ENCODE measurements at regions not wholly inside any gene's neighbourhood (a gene's known extent, or its start where the extent isn't known, plus 50 kb on each side); places are given as distances from the start of the nearest gene placed in this dataset.

DNA sequence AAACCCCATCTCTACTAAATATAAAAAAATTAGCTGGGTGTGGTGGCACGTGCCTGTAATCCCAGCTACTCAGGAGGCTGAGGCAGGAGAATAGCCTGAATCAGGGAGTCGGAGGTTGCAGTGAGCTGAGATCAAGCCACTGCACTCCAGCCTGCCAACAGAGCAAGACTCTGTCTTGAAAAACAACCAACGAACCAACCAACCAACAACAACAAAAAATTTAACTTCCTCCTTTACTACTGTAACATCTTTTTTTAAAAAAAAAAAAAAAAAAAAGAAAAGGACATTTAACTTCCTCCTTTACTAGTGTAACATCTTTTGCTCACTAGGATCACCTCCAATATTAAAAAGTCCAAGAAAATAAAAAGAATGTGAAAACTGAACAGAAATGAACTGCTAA is 92.3 kb upstream of the TMEM168 start:
- intact Hi-C loops (cut with DNase I; ENCODE audit: low total_unique reads) = no loop called here
- no peak for TF ChIP-seq CTCF (IDR thresholded peaks at IDR 0.05)
- TF ChIP-seq POLR2A (IDR thresholded peaks at IDR 0.05) = no peak

DNA sequence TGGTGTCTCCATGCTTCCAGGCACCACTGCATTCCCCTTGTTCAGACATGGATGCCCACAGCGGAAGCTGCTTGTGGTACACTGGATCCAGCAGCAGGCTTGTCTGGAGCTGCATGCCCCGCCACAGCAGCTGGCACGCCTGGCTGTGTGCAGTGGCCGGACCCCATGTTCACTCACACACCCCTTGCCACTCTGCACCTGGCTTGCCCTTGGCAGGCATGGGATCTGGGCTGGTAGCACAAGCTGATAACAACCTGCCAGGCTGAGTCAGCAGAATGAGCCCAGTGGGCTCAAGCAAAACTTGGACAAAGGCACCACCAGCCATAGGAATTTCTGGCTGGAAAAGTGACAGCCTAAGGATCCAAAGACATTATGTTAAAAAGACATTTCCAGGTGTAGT is 91.8 kb upstream of the TMEM168 start:
- TF ChIP-seq CTCF (IDR thresholded peaks at IDR 0.05) (no peak), POLR2A (IDR thresholded peaks at IDR 0.05) (no peak)
- intact Hi-C loops (cut with DNase I; ENCODE audit: low total_unique reads) = no loop called here
- no peak overlapping the region for H3K4me3 ChIP-seq

More for the DNA sequence above, 92.3 kb upstream of the TMEM168 start:
- Histone ChIP-seq H3K9me3 (no peaks in the 10 kb centered on the region), H3K27ac (no peak overlapping the region), H3K27me3 (no peaks in the 10 kb centered on the region), H3K36me3 (no peaks in the 10 kb centered on the region), H3K4me1 (peaks cover 0 to 8% of the 10 kb centered on the region in 2 donors), H3K4me3 (no peak overlapping the region)
- no peak for DNase-seq

DNA sequence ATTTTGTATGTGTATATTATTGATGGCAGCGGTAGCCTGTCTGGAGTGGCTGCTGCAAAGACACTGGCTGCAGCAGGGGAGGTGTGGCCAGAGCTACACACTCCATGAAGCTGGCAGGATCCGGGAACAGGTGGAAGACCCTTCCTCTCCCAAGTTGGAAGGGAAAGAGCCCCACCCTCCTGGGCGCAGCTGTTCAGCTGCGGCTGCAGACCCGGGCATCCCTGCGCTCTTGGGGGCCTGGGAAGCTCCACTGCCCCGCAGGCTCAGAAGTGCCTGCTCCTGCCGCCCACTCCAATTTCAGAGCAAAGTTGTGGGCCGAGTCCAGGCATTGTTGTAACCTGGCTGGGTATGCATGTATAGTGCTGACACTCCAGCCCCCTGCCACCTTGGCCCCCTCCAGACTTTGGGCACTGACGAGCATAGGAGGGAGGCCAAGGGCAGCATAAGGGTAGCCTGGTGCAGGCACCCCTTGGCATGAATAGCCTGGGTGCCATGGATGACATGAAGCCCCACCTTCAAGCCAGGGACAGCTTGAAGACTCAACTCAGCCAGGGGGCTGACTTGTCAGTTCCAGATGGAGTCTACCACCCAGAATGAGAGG is 90.7 kb upstream of the TMEM168 start:
- TF ChIP-seq CTCF (IDR thresholded peaks at IDR 0.05) = no peak
- no peak for TF ChIP-seq POLR2A (IDR thresholded peaks at IDR 0.05)
- Histone ChIP-seq H3K9me3 (no peaks in the 10 kb centered on the region), H3K36me3 (no peaks in the 10 kb centered on the region), H3K27ac (no peak overlapping the region), H3K4me1 (peaks cover 0 to 2% of the 10 kb centered on the region in 2 donors), H3K4me3 (no peak overlapping the region), H3K27me3 (no peaks in the 10 kb centered on the region)
- DNase-seq = no peak
- intact Hi-C loops (cut with DNase I; ENCODE audit: low total_unique reads) = no loop called here

More for the DNA sequence above, 91.8 kb upstream of the TMEM168 start:
- Histone ChIP-seq H3K36me3 (no peaks in the 10 kb centered on the region), H3K4me1 (peaks cover 0 to 8% of the 10 kb centered on the region in 2 donors), H3K27me3 (no peaks in the 10 kb centered on the region), H3K9me3 (no peaks in the 10 kb centered on the region), H3K27ac (no peak overlapping the region)
- no peak for DNase-seq

- H3K27me3 ChIP-seq = no peaks in the 10 kb centered on the region
- intact Hi-C loops (cut with DNase I; ENCODE audit: low total_unique reads) = no loop called here
Observed at GRCh38 chr7:112877691-112878460, 87.7 kb upstream of the TMEM168 start.

More at GRCh38 chr7:112877691-112878460, 87.7 kb upstream of the TMEM168 start:
- Histone ChIP-seq H3K36me3 (no peaks in the 10 kb centered on the region), H3K27ac (no peak overlapping the region), H3K4me3 (no peak overlapping the region), H3K9me3 (no peaks in the 10 kb centered on the region), H3K4me1 (no peaks in the 10 kb centered on the region)
- TF ChIP-seq POLR2A (IDR thresholded peaks at IDR 0.05) (no peak), CTCF (IDR thresholded peaks at IDR 0.05) (no peak)
- DNase-seq = no peak

Measured in uterus (tissue), 3 donors.